ENCODE measurements at regions not wholly inside any gene's neighbourhood (a gene's known extent, or its start where the extent isn't known, plus 50 kb on each side); places are given as distances from the start of the nearest gene placed in this dataset.

GRCh38 chr5:118778941-118779340 lies 209.4 kb downstream of the DTWD2 start:
- TF ChIP-seq CTCF (IDR thresholded peaks at IDR 0.05) (no peak), POLR2A (IDR thresholded peaks at IDR 0.05) (no peak), POLR2AphosphoS5 (IDR thresholded peaks at IDR 0.05) (no peak)
